Activated CD4-positive, alpha-beta T cell treated with anti-CD3 and anti-CD28 coated beads, Interleukin-2, amount 50 U/mL, for 48 hours (primary cell): ENCODE measurements at regions not wholly inside any gene's neighbourhood (a gene's known extent, or its start where the extent isn't known, plus 50 kb on each side); places are given as distances from the start of the nearest gene placed in this dataset.
"Not testable (repeated sequence)": the region's sequence is repeated elsewhere in the genome, so short reads cannot be mapped to it uniquely, and the experiment has no call there.

Experiments used
- DNase-seq, 2 experiments: peaks; one replicate each; pipeline ENCODE4 v3.0.0-alpha.2; 2020

DNA sequence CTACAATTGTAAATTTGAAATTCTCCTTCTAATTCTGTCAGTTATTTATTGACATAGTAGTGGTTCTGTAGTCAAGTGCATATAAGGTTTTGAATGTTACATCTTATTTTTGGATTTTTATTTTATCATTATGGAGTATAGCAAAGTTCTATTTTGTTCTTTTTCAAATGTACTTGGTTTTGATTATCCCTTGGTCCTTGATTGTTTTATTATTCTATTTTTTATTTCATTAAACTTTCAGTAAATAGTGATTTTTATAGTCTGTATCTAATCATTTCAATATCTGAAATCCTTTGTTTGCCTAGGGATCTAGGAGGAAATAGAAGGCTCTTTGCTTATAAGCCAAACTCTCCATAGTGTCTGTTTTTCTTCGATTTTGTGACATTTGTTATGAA, 87.8 kb downstream of the HFE start:
- no peak for DNase-seq

DNA sequence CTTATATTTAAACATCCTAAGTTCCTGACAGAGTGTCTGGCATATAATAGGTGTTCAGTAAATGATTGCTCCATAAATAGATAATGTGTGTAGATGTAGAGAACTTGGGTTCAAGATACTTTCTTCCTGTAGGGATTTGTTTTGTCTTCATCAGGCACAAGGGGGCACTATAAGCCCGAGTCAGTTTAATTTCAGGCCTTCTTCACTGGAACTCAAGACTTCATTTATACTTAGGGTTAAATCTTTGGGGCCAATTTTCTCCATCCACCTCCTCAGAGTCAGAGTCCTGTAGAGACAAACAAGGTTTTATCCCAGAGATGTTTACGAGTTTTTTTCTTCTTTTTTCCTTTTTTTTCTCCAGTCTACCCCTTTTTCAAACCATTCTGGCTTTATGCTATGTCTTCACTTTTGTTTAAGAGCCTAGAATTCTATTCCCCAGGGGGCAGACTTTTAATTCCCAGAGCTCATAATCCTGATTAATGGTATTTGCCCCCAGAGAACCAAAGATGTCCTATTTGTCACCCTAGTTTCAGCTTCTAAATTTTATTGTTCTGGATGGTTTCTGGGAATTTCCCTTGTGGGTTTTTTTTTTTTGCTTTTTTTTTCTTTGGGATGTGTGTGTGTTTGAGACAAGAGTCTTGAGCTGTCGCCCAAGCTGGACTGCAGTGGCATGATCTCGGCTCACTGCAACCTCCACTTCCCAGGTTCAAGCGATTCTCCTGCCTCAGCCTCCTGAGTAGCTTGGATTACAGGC, 88.4 kb downstream of the HFE start:
- peak in 1 of 2 experiments; percentile 47 for DNase-seq

DNA sequence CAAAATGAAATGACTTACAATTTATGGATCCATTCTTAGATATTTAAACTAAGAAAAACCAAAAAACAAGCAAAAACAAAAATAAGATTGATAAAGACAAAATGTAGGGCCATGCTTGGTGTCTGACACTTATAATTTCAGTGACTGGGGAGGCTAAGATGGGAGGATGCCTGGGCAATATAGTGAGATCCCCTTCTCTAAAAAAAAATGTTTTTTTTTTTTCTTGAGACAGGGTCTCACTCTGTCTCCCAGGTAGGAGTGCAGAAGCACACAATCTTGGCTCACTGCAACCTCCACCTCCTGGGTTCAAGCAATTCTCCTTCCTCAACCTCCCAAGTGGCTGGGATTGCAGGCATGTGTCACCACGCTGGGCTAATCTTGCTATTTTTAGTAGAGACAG, 92.4 kb downstream of the HFE start:
- DNase-seq: no peak

DNA sequence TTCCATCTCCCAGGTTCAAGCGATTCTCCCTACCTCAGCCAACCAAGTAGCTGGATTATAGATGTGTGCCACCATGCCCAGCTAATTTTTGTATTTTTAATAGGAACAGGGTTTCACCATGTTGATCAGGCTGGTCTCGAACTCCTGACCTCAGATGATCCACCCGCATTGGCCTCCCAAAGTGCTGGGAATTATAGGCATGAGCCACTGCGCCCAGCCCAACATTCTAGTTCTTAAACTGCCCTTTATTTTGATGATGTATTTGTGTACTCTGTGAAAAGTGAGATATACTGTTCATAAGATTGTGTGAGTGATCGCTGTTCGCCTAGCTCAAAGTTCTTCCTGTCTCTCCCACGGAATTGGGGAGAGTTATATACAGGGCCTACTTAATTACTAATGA, 93.1 kb downstream of the HFE start:
- DNase-seq: no peak

DNA sequence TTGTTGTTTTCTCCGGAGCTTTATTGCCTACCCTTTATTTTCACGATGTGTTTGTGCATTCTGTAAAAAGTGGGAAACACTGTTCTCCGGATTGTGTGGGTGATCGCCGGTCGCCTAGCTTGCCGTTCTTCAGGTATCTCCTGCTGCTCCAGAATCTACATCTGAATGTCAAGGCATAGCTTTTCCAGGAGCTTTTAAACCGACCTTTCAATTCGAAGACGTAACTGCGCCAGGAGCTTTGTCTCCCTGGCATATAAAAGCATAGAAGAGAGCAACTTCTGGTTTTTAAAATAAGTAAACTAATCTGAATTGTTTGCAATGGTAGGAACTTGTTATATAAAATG, 96.0 kb downstream of the HFE start:
- no peak for DNase-seq

DNA sequence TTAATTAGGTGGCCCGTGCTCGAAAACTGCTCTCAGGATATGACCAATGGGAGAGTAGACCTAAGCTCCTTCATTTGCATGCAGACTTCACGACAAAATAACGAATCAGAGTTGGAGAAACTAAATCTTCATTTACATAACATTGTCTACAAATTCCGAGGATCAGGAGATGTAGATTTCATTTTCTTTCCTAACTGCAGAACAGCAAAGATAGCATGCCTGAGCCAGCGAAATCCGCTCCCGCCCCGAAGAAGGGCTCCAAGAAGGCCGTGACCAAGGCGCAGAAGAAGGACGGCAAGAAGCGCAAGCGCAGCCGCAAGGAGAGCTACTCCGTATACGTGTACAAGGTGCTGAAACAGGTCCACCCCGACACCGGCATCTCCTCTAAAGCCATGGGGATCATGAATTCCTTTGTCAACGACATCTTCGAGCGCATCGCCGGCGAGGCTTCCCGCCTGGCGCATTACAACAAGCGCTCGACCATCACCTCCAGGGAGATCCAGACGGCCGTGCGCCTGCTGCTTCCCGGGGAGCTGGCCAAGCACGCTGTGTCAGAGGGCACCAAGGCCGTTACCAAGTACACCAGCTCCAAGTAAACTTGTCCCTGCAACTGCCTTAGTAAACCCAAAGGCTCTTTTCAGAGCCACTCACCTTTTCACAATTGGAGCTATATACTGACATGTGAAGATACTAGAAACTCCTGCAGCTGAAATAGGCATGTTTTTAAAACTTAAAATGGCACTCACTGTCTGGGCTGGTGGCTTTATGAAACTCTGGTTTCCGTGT, 96.5 kb downstream of the HFE start:
- peak; percentile 69 to 76 for DNase-seq

DNA sequence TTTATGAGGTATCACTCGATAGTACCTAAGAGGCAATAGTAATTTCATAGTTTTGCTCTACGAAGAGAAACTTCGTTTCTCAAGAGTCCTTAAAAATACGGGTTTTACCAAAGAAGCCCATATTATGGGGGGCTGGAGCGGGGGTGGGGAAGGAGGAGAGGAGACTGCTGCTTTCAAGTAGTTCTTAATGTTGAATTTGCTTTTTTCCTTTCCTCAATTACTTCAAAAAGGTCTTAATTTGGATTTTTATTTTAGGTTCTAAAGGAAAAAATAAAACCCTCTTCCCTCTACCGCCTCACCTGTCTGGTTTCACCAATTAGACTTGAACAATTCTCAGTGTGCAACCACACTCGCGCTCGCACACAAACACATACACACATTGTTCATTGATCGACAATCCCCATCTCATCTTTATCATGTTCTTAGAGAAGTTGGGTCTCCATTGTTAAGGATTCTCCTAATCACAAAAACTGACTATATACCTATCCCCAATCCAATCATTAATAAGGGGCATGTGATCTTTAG, 97.2 kb downstream of the HFE start:
- DNase-seq: no peak

DNA sequence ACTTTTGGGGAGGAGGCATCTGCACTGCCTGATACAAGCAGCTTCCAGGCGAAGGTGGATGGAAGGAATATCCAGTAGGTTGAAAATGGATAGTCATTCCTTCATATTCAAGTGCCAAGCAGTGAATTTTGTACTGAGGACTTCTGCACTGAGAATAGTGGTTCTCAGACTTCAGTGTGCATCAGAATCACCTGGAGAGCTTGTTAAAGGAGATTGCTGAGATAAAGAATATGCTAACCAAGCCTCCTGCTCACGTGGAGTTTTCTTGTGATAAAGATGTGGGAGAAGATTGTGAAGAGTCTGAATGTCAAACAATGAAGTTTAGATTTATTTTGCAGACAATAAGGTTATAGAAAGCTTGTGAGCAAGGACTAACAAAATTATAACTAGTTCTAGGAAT, 97.8 kb downstream of the HFE start:
- DNase-seq: no peak

DNA sequence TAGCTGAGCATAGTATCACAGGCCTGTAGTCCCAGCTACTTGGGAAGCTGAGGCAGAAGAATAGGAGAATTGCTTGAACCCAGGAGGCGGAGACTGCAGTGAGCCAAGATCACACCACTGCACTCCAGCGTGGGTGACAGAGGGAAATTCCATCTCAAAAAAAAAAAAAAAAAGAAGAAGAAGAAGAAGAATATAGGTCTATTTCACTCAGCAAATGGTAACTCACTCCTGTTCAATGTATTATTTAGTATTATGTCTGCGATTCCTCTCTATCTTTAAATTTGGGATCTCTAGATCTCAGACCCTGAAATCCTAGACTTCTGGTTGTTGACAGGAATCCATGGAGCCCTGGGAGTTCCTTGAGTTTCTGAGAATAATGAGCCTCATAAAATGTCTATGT, 98.6 kb downstream of the HFE start:
- DNase-seq: no peak

DNA sequence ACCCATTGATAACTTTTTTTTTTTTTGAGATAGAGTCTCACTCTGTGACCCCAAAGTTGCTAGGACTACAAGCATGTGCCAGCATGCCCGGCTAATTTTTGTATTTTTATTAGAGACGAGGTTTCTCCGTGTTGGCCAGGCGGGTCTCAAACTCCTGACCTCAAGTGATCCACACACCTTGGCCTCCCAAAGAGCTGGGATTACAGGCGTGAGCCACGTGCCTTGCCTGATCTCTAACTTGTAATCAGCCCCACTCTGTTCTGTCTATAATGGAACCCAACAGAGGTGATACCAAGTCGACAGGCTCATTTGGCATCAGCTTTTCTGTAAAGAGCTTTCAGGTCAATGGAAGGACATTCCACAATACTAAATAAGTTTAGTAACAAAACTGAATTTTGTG, 99.4 kb downstream of the HFE start:
- no peak for DNase-seq

DNA sequence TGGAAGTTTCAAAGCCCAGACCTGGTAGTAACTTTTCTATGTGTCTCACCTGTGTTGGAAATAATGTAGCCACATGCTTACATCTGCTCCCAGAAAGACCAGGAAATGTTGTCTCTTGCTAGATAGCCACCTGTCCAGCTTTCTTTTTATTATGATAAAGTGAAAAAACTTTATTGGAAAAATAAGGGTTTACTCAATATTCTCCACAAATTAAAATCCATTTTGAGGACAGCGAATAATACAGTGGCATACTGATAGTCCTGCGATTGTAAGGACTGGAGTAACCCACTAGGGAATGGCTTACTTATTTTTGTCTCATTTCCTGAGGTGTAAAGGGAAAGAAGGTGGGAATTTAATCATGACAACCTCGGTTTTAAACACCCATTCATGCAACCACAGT, 100.1 kb downstream of the HFE start:
- no peak for DNase-seq

DNA sequence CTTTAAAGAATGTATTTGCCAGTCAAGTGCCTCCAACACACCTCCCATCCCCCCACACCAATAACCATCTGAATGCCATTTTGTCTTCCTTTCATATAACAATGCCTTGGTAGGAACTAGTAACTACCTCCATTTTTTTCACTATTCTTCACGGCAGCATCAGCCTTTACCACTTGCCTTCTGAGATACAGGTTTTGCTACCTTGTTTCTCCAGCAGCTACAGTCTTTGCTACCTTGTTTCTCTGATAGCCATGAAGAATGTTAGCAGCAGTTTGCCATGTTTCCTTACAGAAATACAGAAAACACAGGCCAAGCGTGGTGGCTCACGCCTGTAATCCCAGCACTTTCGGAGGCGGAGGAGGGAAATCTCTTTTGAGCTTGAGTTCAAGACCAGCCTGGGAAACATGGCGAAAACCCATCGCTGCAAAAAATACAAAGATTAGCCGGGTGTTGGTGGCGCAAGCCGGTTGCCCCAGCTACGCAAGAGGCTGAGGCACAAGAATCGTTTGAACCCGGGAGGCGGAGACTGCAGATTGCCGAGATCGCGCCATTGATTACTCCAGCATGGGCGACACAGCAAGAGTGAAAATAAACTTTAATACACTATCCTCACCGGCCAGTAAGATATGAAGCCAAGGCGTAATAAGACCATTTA, 100.9 kb downstream of the HFE start:
- DNase-seq: peak; percentile 44 to 67

DNA sequence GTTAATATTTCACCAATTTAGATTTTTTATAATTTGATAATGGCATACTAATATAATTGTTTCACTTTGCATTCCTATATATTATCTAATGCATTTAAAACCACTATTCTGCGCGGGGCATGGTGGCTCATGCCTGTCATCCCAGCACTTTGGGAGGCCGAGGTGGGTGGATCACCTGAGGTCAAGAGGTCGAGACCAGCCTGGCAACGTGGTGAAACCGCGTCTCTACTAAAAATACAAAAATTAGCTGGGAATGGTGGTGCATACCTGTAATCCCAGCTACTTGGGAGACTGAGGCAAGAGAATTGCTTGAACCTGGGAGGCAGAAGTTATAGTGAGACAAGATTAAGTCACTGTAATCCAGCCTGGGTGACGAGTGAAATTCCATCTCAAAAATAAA, 104.3 kb downstream of the HFE start:
- DNase-seq: not testable (repeated sequence)

DNA sequence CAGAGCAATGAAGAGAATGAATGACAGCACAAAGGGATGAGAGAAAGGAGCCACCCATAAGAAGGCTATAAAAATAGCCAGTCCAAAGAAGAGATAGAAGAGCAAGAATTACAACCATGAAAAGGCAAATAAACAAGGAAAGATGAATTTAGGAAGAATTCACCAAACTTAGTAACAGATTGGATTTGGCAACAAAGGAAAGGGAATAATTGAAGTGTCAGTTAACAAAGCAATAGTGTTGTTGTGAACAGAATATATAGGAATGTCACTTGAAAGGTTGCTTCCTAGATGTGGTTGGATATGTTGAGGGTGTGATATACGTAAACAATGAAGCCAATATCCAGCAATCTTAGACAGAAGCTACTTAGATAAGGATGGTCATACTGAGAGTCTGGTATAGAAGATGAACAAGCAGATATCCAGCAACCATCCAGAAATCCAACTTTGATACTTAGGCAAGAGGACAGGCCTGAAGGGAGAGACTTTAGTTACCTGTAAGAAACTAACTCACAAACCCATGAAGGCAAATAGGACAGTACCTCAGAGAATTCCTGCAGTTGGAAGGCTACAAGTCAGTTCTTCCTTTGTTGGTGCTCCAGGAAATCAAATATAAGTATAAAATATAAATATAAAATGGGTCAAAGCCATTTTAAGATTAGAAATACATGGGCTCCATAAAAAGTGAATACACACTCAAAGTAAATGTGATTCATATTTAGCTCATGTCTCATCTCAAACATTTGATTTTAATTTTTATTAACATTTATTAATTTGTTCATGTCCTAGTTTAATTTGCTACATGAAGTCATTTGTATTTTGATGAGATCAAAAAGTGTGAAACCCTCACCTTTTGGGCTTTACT, 106.5 kb downstream of the HFE start:
- DNase-seq: no peak

DNA sequence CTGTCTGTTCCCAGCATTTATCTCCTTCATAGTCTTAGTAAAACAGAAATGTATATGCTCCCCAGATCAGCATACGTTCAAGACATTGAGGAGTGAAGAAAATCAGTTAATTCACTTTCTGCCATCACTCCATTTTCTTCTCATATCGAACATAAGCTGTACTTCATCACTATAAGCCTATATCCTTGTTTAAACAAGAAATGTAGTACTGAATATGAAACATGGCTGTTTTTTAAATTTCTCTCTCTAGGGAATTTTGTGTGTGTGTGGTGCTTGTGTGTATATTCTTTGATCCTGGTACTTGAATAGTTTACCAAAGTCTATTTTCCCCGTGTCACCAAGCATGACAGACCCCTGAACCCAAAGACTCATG, 107.1 kb downstream of the HFE start:
- DNase-seq: no peak

DNA sequence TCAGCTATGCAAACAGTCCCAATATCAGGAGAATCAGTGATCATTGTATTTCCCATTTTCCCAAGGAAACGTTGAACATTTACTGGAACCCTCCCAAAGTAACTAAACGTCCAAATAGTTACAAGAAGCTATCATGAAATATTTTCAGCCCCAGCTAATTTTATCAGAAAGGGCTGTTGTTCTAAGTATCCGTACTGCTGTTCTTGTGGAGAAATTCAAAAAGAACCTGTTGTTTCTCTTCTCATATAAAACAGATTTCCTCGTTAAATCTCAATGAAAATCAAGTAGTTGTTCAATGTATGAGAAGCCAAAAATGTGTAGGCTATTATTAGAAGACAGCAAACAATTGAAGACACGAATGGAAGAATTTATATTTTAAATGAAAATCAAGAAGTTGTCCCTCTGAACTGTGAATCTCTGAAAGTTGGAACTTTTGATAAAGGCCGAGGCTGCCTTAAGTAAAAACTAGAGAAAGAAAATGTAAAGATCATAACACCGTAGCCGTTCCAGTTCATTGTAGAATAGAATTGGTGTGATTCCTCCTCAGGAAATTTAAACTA, 107.7 kb downstream of the HFE start:
- DNase-seq: no peak

DNA sequence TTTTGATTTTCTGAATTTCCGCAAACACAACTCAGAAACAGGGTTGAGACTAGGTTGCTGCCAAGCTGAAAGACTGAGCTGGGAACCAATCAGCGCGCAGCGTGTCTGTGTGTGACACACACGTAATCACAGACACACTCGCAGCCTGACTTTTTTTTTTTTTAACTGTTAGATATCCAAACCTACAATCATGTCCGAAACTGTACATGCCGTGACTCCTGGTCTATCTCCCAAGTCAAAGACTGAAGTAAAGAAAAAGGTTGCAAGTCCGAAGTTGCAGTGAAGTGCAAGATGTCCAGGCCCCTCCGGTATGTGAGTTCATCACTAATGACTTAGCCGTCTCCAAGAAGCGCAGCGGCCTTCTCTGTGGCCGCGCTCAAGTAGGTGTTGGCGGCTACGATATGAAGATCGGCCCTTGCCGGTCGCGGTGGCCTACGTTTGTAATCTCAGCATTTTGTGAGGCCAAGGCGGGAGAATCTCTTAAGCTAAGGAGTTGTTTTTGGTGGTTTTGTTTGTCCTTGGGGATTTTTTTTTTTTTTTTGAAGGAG, 108.2 kb downstream of the HFE start:
- DNase-seq: peak; percentile 75 to 83

DNA sequence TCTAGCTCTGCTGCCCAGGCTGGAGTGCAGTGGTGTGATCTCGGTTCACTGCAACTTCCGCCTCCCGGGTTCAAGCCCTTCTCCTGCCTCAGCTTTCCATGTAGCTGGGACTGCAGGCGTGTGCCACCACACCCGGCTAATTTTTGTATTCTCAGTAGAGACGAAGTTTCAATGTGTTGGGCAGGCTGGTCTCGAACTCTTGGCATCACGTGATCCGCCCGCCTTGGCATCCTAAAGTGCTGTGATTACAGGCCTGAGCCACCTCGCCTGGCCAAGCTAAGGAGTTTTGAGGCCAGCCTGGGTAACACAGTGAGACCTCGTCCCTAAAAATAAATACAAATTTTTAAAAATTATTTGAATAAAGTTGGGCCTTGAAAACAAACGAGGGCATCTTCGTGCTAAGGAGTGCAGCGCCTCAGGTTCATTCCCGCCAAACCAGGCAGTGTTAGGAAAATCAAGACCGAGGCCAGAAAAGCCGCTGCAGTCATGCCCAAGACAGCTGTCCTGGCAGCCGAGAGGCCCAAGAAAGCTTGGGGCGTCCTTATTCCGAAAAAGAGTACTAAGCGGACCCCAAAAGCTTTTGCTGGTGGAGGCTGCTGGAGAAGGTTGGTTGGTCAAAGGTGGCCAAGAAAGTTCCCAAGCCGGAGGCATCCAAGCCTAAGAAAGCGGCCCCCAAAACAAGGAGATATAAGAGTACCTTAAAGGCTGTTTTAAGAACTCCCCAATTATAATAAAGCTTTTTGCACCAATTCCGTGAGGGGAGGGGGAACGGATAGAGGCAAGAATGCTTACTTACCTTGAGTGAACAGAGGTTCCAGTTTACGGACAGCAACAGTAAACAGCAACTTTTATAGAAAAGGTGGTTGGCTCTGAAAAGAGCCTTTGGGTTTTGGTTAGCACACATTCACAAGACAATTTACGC, 109.0 kb downstream of the HFE start:
- DNase-seq: peak; percentile 67 to 70

DNA sequence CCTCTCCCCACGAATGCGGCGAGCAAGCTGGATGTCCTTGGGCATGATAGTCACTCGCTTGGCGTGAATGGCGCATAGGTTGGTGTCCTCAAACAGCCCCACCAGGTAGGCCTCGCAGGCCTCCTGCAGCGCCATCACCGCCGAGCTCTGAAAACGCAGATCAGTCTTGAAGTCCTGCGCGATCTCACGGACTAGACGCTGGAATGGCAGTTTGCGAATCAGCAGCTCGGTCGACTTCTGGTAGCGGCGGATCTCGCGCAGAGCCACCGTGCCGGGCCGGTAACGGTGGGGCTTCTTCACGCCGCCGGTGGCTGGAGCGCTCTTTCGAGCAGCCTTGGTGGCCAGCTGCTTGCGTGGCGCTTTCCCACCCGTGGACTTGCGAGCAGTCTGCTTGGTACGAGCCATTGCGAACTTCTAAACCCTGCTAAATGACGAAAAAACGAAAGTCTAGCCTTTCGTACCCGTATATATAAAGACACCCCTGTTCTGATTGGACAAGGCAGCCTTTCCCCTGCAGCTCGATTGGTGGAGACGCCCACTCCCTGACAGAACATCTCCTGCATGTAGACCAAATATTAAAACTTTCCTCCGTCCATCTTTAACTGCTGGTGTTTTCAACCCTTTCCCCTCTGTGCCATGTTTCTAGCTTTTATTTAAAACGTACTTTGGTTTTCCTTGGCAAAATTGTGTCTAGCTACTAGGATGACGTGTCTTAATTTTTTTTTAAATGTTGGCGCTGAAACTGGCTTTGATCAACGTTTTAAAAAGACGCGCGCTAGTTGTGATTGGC, 109.8 kb downstream of the HFE start:
- DNase-seq: peak; percentile 69 to 74

DNA sequence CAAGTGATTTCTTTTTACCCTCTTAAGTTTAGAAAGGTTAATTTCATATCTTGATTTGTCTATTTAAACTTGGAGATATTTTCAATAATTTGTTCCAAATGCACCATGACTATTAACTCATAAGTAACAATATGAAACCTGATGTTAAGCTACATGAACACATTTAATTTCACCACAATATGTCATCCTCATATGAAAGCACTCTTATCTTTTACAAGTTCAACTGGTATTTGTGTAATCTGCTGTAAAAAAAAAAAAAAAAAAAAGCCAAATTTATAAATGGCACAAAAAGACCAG, 110.4 kb downstream of the HFE start:
- no peak for DNase-seq
